Neuronal stem cell (in vitro differentiated cells): ENCODE measurements at regions not wholly inside any gene's neighbourhood (a gene's known extent, or its start where the extent isn't known, plus 50 kb on each side); places are given as distances from the start of the nearest gene placed in this dataset.

Experiments
- DNase-seq: peaks from one replicate; pipeline ENCODE4 v3.0.0-alpha.2; 2013; ENCODE audit warnings: low spot score
- H2AFZ ChIP-seq: one replicate; pipeline ENCODE4 v1.6.1; 2013; ENCODE audit warnings: mild to moderate bottlenecking, low read length, inconsistent platforms
- H2AK5ac ChIP-seq: 2 replicates; pipeline ENCODE4 v1.6.1; 2013; ENCODE audit warnings: low read depth, mild to moderate bottlenecking, inconsistent platforms, low read length, moderate library complexity, mixed read lengths
- H2BK120ac ChIP-seq: 2 replicates; pipeline ENCODE4 v1.6.1; 2013; ENCODE audit warnings: low read depth, mild to moderate bottlenecking, inconsistent platforms, low read length, moderate library complexity, mixed read lengths
- H2BK12ac ChIP-seq: one replicate; pipeline ENCODE4 v1.6.1; 2013; ENCODE audit warnings: low read length, inconsistent platforms
- H2BK15ac ChIP-seq: 2 replicates; pipeline ENCODE4 v1.6.1; 2013; ENCODE audit warnings: mild to moderate bottlenecking, low read length, inconsistent platforms, mixed read lengths
- H2BK5ac ChIP-seq: one replicate; pipeline ENCODE4 v1.6.1; 2013; ENCODE audit warnings: inconsistent platforms, mild to moderate bottlenecking, low read length, moderate library complexity
- H3K14ac ChIP-seq: one replicate; pipeline ENCODE4 v1.6.1; 2013; ENCODE audit warnings: low read length, inconsistent platforms
- H3K18ac ChIP-seq: 2 replicates; pipeline ENCODE4 v1.6.1; 2013; ENCODE audit warnings: low read length, inconsistent platforms
- H3K23ac ChIP-seq: 2 replicates; pipeline ENCODE4 v1.6.1; 2013; ENCODE audit warnings: low read depth, mild to moderate bottlenecking, mixed read lengths, low read length, inconsistent platforms; ENCODE audit not compliant: poor library complexity
- H3K27ac ChIP-seq: replicated peaks from 3 replicates; pipeline ENCODE4 v1.5.1; 2013; ENCODE audit warnings: low read length, inconsistent platforms
- H3K27me3 ChIP-seq, 3 experiments: 2 replicates each; pipeline ENCODE4 v1.6.1; 2013; ENCODE audit warnings: low read length in 3 of 3, mild to moderate bottlenecking in 2 of 3, inconsistent platforms in 1 of 3, low read depth in 1 of 3, mixed read lengths in 1 of 3, moderate library complexity in 1 of 3; ENCODE audit not compliant: control insufficient read depth in 3 of 3, insufficient read depth in 3 of 3
- H3K36me3 ChIP-seq, 2 donors: replicated peaks in 1 of 2; 2 replicates each; pipeline ENCODE4 v1.6.1; 2013; ENCODE audit warnings: low read length in 2 of 2; ENCODE audit not compliant: control insufficient read depth in 2 of 2, insufficient read depth in 2 of 2
- H3K4ac ChIP-seq: 2 replicates; pipeline ENCODE4 v1.6.1; 2013; ENCODE audit warnings: inconsistent platforms, mild to moderate bottlenecking, low read length, moderate library complexity
- H3K4me1 ChIP-seq, 2 donors: 1 replicate in 1 of 2; 2 replicates in 1 of 2; pipeline ENCODE4 v1.6.1; 2013; ENCODE audit warnings: low read length in 2 of 2, low read depth in 1 of 2; ENCODE audit not compliant: control insufficient read depth in 2 of 2, insufficient read depth in 1 of 2
- H3K4me2 ChIP-seq: one replicate; pipeline ENCODE4 v1.6.1; 2013; ENCODE audit warnings: mild to moderate bottlenecking, low read length, inconsistent platforms; ENCODE audit not compliant: insufficient read depth, poor library complexity, severe bottlenecking
- H3K4me3 ChIP-seq, 2 donors: 2 replicates each; pipeline ENCODE4 v1.5.1; 2013; ENCODE audit warnings: low read length in 2 of 2, mild to moderate bottlenecking in 2 of 2, inconsistent platforms in 1 of 2, moderate library complexity in 1 of 2
- H3K79me1 ChIP-seq: one replicate; pipeline ENCODE4 v1.6.1; 2013; ENCODE audit warnings: low read depth, mild to moderate bottlenecking, inconsistent platforms, low read length, moderate library complexity
- H3K9ac ChIP-seq: one replicate; pipeline ENCODE4 v1.6.1; 2013; ENCODE audit warnings: mild to moderate bottlenecking, low read depth, low read length, inconsistent platforms; ENCODE audit not compliant: poor library complexity
- H3K9me3 ChIP-seq, 2 donors: replicated peaks in 1 of 2; 2 replicates each; pipeline versions ENCODE3 to v1.6.1; 2013; ENCODE audit warnings: low read length in 2 of 2, mild to moderate bottlenecking in 2 of 2, inconsistent platforms in 1 of 2, low read depth in 1 of 2, mixed read lengths in 1 of 2, moderate library complexity in 1 of 2; ENCODE audit not compliant: control insufficient read depth in 2 of 2, insufficient read depth in 1 of 2
- H4K8ac ChIP-seq: one replicate; pipeline ENCODE4 v1.6.1; 2013; ENCODE audit warnings: low read depth, mild to moderate bottlenecking, inconsistent platforms, low read length, moderate library complexity
- H4K91ac ChIP-seq: one replicate; pipeline ENCODE4 v1.6.1; 2013; ENCODE audit warnings: low read length, low read depth, mild to moderate bottlenecking, inconsistent platforms; ENCODE audit not compliant: poor library complexity
- WGBS, 2 donors: extraction: QIAGEN DNeasy Blood & Tissue Kit; methylation state at CpG; one replicate each; pipeline ENCODE4 v1.1.7; 2013; ENCODE audit warnings: missing lambda C conversion rate in 2 of 2, mixed read lengths in 1 of 2; ENCODE audit not compliant: insufficient read length in 2 of 2, insufficient replicate concordance in 1 of 2; ENCODE audit errors: extremely low coverage in 2 of 2; 5-methylcytosine and 5-hydroxymethylcytosine counted together

- no peak overlapping the region for H3K27ac ChIP-seq
- no peak overlapping the region for H4K8ac ChIP-seq
- no peak overlapping the region for H2BK15ac ChIP-seq
- no peak overlapping the region for H2BK120ac ChIP-seq
- peaks cover 0 to 5% of the 10 kb centered on the region in 2 donors for H3K4me1 ChIP-seq
- no peak for DNase-seq
- no peak overlapping the region for H2BK5ac ChIP-seq
- no peak overlapping the region for H3K18ac ChIP-seq
- H3K14ac ChIP-seq: no peak overlapping the region
- H3K79me1 ChIP-seq: no peaks in the 10 kb centered on the region
- H3K9ac ChIP-seq: no peak overlapping the region
- H3K4me3 ChIP-seq: no peak overlapping the region
- H3K23ac ChIP-seq: no peak overlapping the region
- H3K36me3 ChIP-seq: no peaks in the 10 kb centered on the region
- H2BK12ac ChIP-seq: no peak overlapping the region
- H4K91ac ChIP-seq: no peak overlapping the region
- no CpG with 5 or more reads among the region's 3 CpGs for WGBS, 2 donors
- H3K9me3 ChIP-seq: no peaks in the 10 kb centered on the region
- H3K4me2 ChIP-seq: no peak overlapping the region
- no peaks in the 10 kb centered on the region for H3K27me3 ChIP-seq
- no peak overlapping the region for H2AK5ac ChIP-seq
- H3K4ac ChIP-seq: no peak overlapping the region
- no peak overlapping the region for H2AFZ ChIP-seq
Observed at GRCh38 chr20:52569201-52569600, 377.6 kb upstream of the ZFP64 start.

GRCh38 chr20:52565614-52566013, 374.0 kb upstream of the ZFP64 start:
- H2AK5ac ChIP-seq: no peak overlapping the region
- no peak overlapping the region for H2BK12ac ChIP-seq
- H3K4ac ChIP-seq: no peak overlapping the region
- H3K23ac ChIP-seq: no peak overlapping the region
- H3K18ac ChIP-seq: peak overlapping the region; percentile 21
- H2AFZ ChIP-seq: no peak overlapping the region
- no peaks in the 10 kb centered on the region for H3K9me3 ChIP-seq
- no peak overlapping the region for H3K4me2 ChIP-seq
- H3K4me3 ChIP-seq: no peak overlapping the region
- no peaks in the 10 kb centered on the region for H3K79me1 ChIP-seq
- H3K36me3 ChIP-seq: no peaks in the 10 kb centered on the region
- no peak overlapping the region for H2BK15ac ChIP-seq
- H3K14ac ChIP-seq: no peak overlapping the region
- H2BK5ac ChIP-seq: no peak overlapping the region
- H4K91ac ChIP-seq: no peak overlapping the region
- WGBS, 2 donors: no CpG with 5 or more reads among the region's 2 CpGs
- DNase-seq: no peak
- no peak overlapping the region for H4K8ac ChIP-seq
- H3K9ac ChIP-seq: no peak overlapping the region
- H3K27ac ChIP-seq: no peak overlapping the region
- H2BK120ac ChIP-seq: no peak overlapping the region
- H3K4me1 ChIP-seq: peaks cover 0 to 5% of the 10 kb centered on the region in 2 donors
- no peaks in the 10 kb centered on the region for H3K27me3 ChIP-seq

- Histone ChIP-seq H4K91ac (no peak overlapping the region), H3K9ac (no peak overlapping the region), H3K23ac (no peak overlapping the region), H3K27ac (no peak overlapping the region), H2BK120ac (no peak overlapping the region), H3K4me2 (no peak overlapping the region), H3K36me3 (no peaks in the 10 kb centered on the region), H2BK12ac (no peak overlapping the region), H3K27me3 (no peaks in the 10 kb centered on the region), H2AFZ (no peak overlapping the region), H3K9me3 (no peaks in the 10 kb centered on the region), H3K4ac (no peak overlapping the region), H3K4me3 (no peak overlapping the region), H4K8ac (no peak overlapping the region), H3K18ac (no peak overlapping the region), H2AK5ac (no peak overlapping the region), H2BK5ac (no peak overlapping the region), H3K14ac (no peak overlapping the region), H3K79me1 (no peaks in the 10 kb centered on the region), H2BK15ac (no peak overlapping the region), H3K4me1 (peaks cover 0 to 5% of the 10 kb centered on the region in 2 donors)
- DNase-seq: no peak
- WGBS, 2 donors: no CpG with 5 or more reads among the region's 4 CpGs
Observed at GRCh38 chr20:52564594-52564993, 373.0 kb upstream of the ZFP64 start.

GRCh38 chr20:52552181-52552872, 360.7 kb upstream of the ZFP64 start:
- no peak overlapping the region for H2BK12ac ChIP-seq
- H2AFZ ChIP-seq: no peak overlapping the region
- H3K79me1 ChIP-seq: no peaks in the 10 kb centered on the region
- no peak overlapping the region for H2AK5ac ChIP-seq
- no peaks in the 10 kb centered on the region for H3K27me3 ChIP-seq
- H3K9me3 ChIP-seq: no peaks in the 10 kb centered on the region
- H3K27ac ChIP-seq: no peak overlapping the region
- no peak overlapping the region for H2BK15ac ChIP-seq
- no peak overlapping the region for H3K14ac ChIP-seq
- no peak for DNase-seq
- H2BK5ac ChIP-seq: no peak overlapping the region
- H3K23ac ChIP-seq: no peak overlapping the region
- H4K8ac ChIP-seq: no peak overlapping the region
- no peaks in the 10 kb centered on the region for H3K36me3 ChIP-seq
- H3K4me2 ChIP-seq: no peak overlapping the region
- WGBS, 2 donors: no CpG with 5 or more reads among the region's 12 CpGs
- H3K4ac ChIP-seq: no peak overlapping the region
- no peak overlapping the region for H3K18ac ChIP-seq
- no peak overlapping the region for H4K91ac ChIP-seq
- H3K4me1 ChIP-seq: no peaks in the 10 kb centered on the region
- no peak overlapping the region for H2BK120ac ChIP-seq
- H3K4me3 ChIP-seq: no peak overlapping the region
- H3K9ac ChIP-seq: no peak overlapping the region
